HEK293 (cell line): ENCODE measurements at regions not wholly inside any gene's neighbourhood (a gene's known extent, or its start where the extent isn't known, plus 50 kb on each side); places are given as distances from the start of the nearest gene placed in this dataset.

Experiments used
- BCL11A ChIP-seq: fragments of 450-650 bp; formaldehyde crosslinking; IDR thresholded peaks from 2 replicates; pipeline ENCODE4 v1.5.1; 2016; ENCODE audit warnings: low read depth, missing biosample characterization, missing genetic modification characterization
- MYNN ChIP-seq: fragments of 450-650 bp; formaldehyde crosslinking; IDR thresholded peaks from 2 replicates; pipeline ENCODE4 v1.5.1; 2016; ENCODE audit warnings: missing biosample characterization, missing genetic modification characterization, borderline replicate concordance
- YY1 ChIP-seq: fragments of 450-650 bp; formaldehyde crosslinking; IDR thresholded peaks from 2 replicates; pipeline ENCODE4 v1.5.1; 2018; ENCODE audit warnings: missing biosample characterization, missing genetic modification characterization
- ZBTB20 ChIP-seq: fragments of 450-650 bp; formaldehyde crosslinking; IDR thresholded peaks from 2 replicates; pipeline ENCODE4 v1.5.1; 2016; ENCODE audit warnings: missing biosample characterization, missing genetic modification characterization
- ZNF121 ChIP-seq: fragments of 450-650 bp; formaldehyde crosslinking; IDR thresholded peaks from 2 replicates; pipeline ENCODE4 v1.5.1; 2016; ENCODE audit warnings: missing biosample characterization, missing genetic modification characterization
- ZNF133 ChIP-seq: fragments of 450-650 bp; formaldehyde crosslinking; IDR thresholded peaks from 2 replicates; pipeline ENCODE4 v1.5.1; 2016; ENCODE audit warnings: missing biosample characterization, missing genetic modification characterization
- ZNF426 ChIP-seq: fragments of 450-650 bp; formaldehyde crosslinking; IDR thresholded peaks from 2 replicates; pipeline ENCODE4 v1.5.1; 2017; ENCODE audit warnings: missing biosample characterization, missing genetic modification characterization, mild to moderate bottlenecking, inconsistent platforms, moderate library complexity
- ZNF530 ChIP-seq: fragments of 450-650 bp; formaldehyde crosslinking; IDR thresholded peaks from 2 replicates; pipeline ENCODE4 v1.5.1; 2016; ENCODE audit warnings: low read depth, missing biosample characterization, missing genetic modification characterization
- ZNF670 ChIP-seq: fragments of 450-650 bp; formaldehyde crosslinking; IDR thresholded peaks from 2 replicates; pipeline ENCODE4 v1.5.1; 2016; ENCODE audit warnings: missing biosample characterization, missing genetic modification characterization, low read depth
- ZNF768 ChIP-seq: fragments of 450-650 bp; formaldehyde crosslinking; IDR thresholded peaks from 2 replicates; pipeline ENCODE4 v1.5.1; 2018; ENCODE audit warnings: missing biosample characterization, mild to moderate bottlenecking, missing genetic modification characterization
- TF ChIP-seq, protein P1 (sequence below): fragments of 450-650 bp; formaldehyde crosslinking; IDR thresholded peaks from 2 replicates; pipeline ENCODE4 v1.5.1; 2016; ENCODE audit warnings: missing biosample characterization, missing genetic modification characterization
- TF ChIP-seq, protein P2 (sequence below): fragments of 450-650 bp; formaldehyde crosslinking; IDR thresholded peaks from 2 replicates; pipeline ENCODE4 v1.5.1; 2016; ENCODE audit warnings: missing biosample characterization, missing genetic modification characterization

DNA sequence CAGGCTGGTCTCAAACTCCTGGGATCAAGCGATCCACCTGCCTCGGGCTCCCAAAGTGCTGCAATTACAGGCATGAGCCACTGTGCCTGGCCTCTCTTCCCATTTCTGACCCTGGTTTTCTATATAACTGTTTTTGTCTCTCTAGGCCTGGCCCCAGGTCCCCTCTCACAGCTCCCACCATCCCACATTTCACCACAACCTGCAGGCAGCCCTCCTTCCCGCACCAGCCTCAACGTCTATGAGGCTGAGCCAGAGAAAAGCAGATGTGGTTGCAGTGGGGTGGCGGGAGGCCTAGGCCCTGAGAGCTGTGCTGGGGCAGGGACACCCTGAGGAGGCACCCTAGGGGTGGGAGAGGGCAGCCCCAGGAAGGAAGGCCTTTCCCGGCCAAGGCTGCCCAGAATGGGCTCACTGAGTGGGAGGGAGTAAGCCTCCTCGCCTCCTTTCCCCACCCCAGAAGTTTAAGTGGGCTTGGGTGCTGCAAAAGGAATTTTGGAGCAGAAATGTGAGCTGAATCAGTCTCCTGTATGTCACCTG is 99.7 kb downstream of the LSM3 start:
- no peak for TF ChIP-seq YY1 (tag by site-specific recombination)
- TF ChIP-seq ZNF133 (tag by site-specific recombination), result no peak
- no peak for TF ChIP-seq ZNF670 (tag by site-specific recombination)
- TF ChIP-seq, protein P1, sequence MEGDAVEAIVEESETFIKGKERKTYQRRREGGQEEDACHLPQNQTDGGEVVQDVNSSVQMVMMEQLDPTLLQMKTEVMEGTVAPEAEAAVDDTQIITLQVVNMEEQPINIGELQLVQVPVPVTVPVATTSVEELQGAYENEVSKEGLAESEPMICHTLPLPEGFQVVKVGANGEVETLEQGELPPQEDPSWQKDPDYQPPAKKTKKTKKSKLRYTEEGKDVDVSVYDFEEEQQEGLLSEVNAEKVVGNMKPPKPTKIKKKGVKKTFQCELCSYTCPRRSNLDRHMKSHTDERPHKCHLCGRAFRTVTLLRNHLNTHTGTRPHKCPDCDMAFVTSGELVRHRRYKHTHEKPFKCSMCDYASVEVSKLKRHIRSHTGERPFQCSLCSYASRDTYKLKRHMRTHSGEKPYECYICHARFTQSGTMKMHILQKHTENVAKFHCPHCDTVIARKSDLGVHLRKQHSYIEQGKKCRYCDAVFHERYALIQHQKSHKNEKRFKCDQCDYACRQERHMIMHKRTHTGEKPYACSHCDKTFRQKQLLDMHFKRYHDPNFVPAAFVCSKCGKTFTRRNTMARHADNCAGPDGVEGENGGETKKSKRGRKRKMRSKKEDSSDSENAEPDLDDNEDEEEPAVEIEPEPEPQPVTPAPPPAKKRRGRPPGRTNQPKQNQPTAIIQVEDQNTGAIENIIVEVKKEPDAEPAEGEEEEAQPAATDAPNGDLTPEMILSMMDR (tag by site-specific recombination), result no peak
- no peak for TF ChIP-seq ZBTB20 (tag by site-specific recombination)
- no peak for TF ChIP-seq BCL11A (tag by site-specific recombination)
- TF ChIP-seq, protein P2, sequence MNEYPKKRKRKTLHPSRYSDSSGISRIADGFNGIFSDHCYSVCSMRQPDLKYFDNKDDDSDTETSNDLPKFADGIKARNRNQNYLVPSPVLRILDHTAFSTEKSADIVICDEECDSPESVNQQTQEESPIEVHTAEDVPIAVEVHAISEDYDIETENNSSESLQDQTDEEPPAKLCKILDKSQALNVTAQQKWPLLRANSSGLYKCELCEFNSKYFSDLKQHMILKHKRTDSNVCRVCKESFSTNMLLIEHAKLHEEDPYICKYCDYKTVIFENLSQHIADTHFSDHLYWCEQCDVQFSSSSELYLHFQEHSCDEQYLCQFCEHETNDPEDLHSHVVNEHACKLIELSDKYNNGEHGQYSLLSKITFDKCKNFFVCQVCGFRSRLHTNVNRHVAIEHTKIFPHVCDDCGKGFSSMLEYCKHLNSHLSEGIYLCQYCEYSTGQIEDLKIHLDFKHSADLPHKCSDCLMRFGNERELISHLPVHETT (tag by site-specific recombination), result no peak
- no peak for TF ChIP-seq ZNF426 (tag by site-specific recombination)
- TF ChIP-seq ZNF121 (tag by site-specific recombination), result no peak
- no peak for TF ChIP-seq ZNF768 (tag by site-specific recombination)
- no peak for TF ChIP-seq MYNN (tag by site-specific recombination)
- TF ChIP-seq ZNF530 (tag by site-specific recombination), result no peak
